ENCODE measurements at regions not wholly inside any gene's neighbourhood (a gene's known extent, or its start where the extent isn't known, plus 50 kb on each side); places are given as distances from the start of the nearest gene placed in this dataset.

- 95% methylated on average over 5 of the region's 7 CpGs for WGBS (ENCODE audit: insufficient coverage)
- Histone ChIP-seq H3K36me3 (ENCODE audit: control insufficient read depth in 4 of 4, insufficient read depth in 4 of 4, low read length in 3 of 4) (peaks cover 0 to 4% (median 0%) of the 10 kb centered on the region in 4 experiments), H3K27me3 (replicated peaks in 2 of 5; ENCODE audit: control insufficient read depth in 4 of 5, insufficient read depth in 5 of 5, low read length in 4 of 5) (no peaks in the 10 kb centered on the region), H3K4me3 (ENCODE audit: control insufficient read depth in 1 of 7, extremely low read depth in 1 of 7, insufficient read depth in 4 of 7, low read depth in 2 of 7, low read length in 6 of 7) (no peak overlapping the region), H3K4me1 (ENCODE audit: control extremely low read depth in 1 of 4, control insufficient read depth in 4 of 4, insufficient read depth in 4 of 4, low read length in 3 of 4) (no peaks in the 10 kb centered on the region), H3K27ac (ENCODE audit: insufficient read depth in 1 of 2, low read depth in 1 of 2, low read length in 2 of 2, poor library complexity in 1 of 2, severe bottlenecking in 2 of 2) (no peak overlapping the region), H3K9me3 (ENCODE audit: control extremely low read depth in 1 of 5, control insufficient read depth in 4 of 5, insufficient read depth in 2 of 5, low read depth in 1 of 5, low read length in 4 of 5) (no peaks in the 10 kb centered on the region)
- CTCF ChIA-PET, result no interaction called here
- DNase-seq, result no peak
- POLR2A ChIA-PET, result no interaction called here
These were observed 197.6 kb downstream of the PRL start for GRCh38 chr6:22099231-22099630.

GRCh38 chr6:22099923-22100322 lies 196.9 kb downstream of the PRL start:
- Histone ChIP-seq H3K9me3 (ENCODE audit: control extremely low read depth in 1 of 5, control insufficient read depth in 4 of 5, insufficient read depth in 2 of 5, low read depth in 1 of 5, low read length in 4 of 5) (no peaks in the 10 kb centered on the region), H3K27me3 (replicated peaks in 2 of 5; ENCODE audit: control insufficient read depth in 4 of 5, insufficient read depth in 5 of 5, low read length in 4 of 5) (no peaks in the 10 kb centered on the region), H3K27ac (ENCODE audit: insufficient read depth in 1 of 2, low read depth in 1 of 2, low read length in 2 of 2, poor library complexity in 1 of 2, severe bottlenecking in 2 of 2) (no peak overlapping the region), H3K4me3 (ENCODE audit: control insufficient read depth in 1 of 7, extremely low read depth in 1 of 7, insufficient read depth in 4 of 7, low read depth in 2 of 7, low read length in 6 of 7) (no peak overlapping the region), H3K4me1 (ENCODE audit: control extremely low read depth in 1 of 4, control insufficient read depth in 4 of 4, insufficient read depth in 4 of 4, low read length in 3 of 4) (no peaks in the 10 kb centered on the region), H3K36me3 (ENCODE audit: control insufficient read depth in 4 of 4, insufficient read depth in 4 of 4, low read length in 3 of 4) (peaks cover 0 to 3% (median 0%) of the 10 kb centered on the region in 4 experiments)
- no peak for DNase-seq
- WGBS (ENCODE audit: insufficient coverage), result 100% methylated on average over 4 of the region's 5 CpGs
- CTCF ChIA-PET, result no interaction called here
- POLR2A ChIA-PET, result no interaction called here

- no peaks in the 10 kb centered on the region for H3K36me3 ChIP-seq (ENCODE audit: control insufficient read depth in 4 of 4, insufficient read depth in 4 of 4, low read length in 3 of 4)
- H3K27me3 ChIP-seq (replicated peaks in 2 of 5; ENCODE audit: control insufficient read depth in 4 of 5, insufficient read depth in 5 of 5, low read length in 4 of 5), result no peaks in the 10 kb centered on the region
- H3K9me3 ChIP-seq (ENCODE audit: control extremely low read depth in 1 of 5, control insufficient read depth in 4 of 5, insufficient read depth in 2 of 5, low read depth in 1 of 5, low read length in 4 of 5), result no peaks in the 10 kb centered on the region
- H3K4me1 ChIP-seq (ENCODE audit: control extremely low read depth in 1 of 4, control insufficient read depth in 4 of 4, insufficient read depth in 4 of 4, low read length in 3 of 4), result no peaks in the 10 kb centered on the region
- no peak overlapping the region for H3K27ac ChIP-seq (ENCODE audit: insufficient read depth in 1 of 2, low read depth in 1 of 2, low read length in 2 of 2, poor library complexity in 1 of 2, severe bottlenecking in 2 of 2)
- DNase-seq, result no peak
- H3K4me3 ChIP-seq (ENCODE audit: control insufficient read depth in 1 of 7, extremely low read depth in 1 of 7, insufficient read depth in 4 of 7, low read depth in 2 of 7, low read length in 6 of 7), result no peak overlapping the region
- ChIA-PET CTCF (no interaction called here), POLR2A (no interaction called here)
- WGBS (ENCODE audit: insufficient coverage), result 86% methylated on average over 1 of the region's 3 CpGs
These were observed 195.7 kb downstream of the PRL start for GRCh38 chr6:22101163-22101562.

- Histone ChIP-seq H3K36me3 (ENCODE audit: control insufficient read depth in 4 of 4, insufficient read depth in 4 of 4, low read length in 3 of 4) (no peaks in the 10 kb centered on the region), H3K9me3 (ENCODE audit: control extremely low read depth in 1 of 5, control insufficient read depth in 4 of 5, insufficient read depth in 2 of 5, low read depth in 1 of 5, low read length in 4 of 5) (no peaks in the 10 kb centered on the region), H3K27ac (ENCODE audit: insufficient read depth in 1 of 2, low read depth in 1 of 2, low read length in 2 of 2, poor library complexity in 1 of 2, severe bottlenecking in 2 of 2) (no peak overlapping the region), H3K4me1 (ENCODE audit: control extremely low read depth in 1 of 4, control insufficient read depth in 4 of 4, insufficient read depth in 4 of 4, low read length in 3 of 4) (no peaks in the 10 kb centered on the region), H3K4me3 (ENCODE audit: control insufficient read depth in 1 of 7, extremely low read depth in 1 of 7, insufficient read depth in 4 of 7, low read depth in 2 of 7, low read length in 6 of 7) (no peak overlapping the region), H3K27me3 (replicated peaks in 2 of 5; ENCODE audit: control insufficient read depth in 4 of 5, insufficient read depth in 5 of 5, low read length in 4 of 5) (no peaks in the 10 kb centered on the region)
- POLR2A ChIA-PET, result no interaction called here
- WGBS (ENCODE audit: insufficient coverage), result 100% methylated on average over 1 of the region's 3 CpGs
- DNase-seq, result no peak
- CTCF ChIA-PET, result no interaction called here
These were observed 194.2 kb downstream of the PRL start for GRCh38 chr6:22102671-22103070.

GRCh38 chr6:22106451-22106850 lies 190.4 kb downstream of the PRL start:
- Histone ChIP-seq H3K4me3 (ENCODE audit: control insufficient read depth in 1 of 7, extremely low read depth in 1 of 7, insufficient read depth in 4 of 7, low read depth in 2 of 7, low read length in 6 of 7) (no peak overlapping the region), H3K27ac (ENCODE audit: insufficient read depth in 1 of 2, low read depth in 1 of 2, low read length in 2 of 2, poor library complexity in 1 of 2, severe bottlenecking in 2 of 2) (no peak overlapping the region), H3K27me3 (replicated peaks in 2 of 5; ENCODE audit: control insufficient read depth in 4 of 5, insufficient read depth in 5 of 5, low read length in 4 of 5) (no peaks in the 10 kb centered on the region), H3K9me3 (ENCODE audit: control extremely low read depth in 1 of 5, control insufficient read depth in 4 of 5, insufficient read depth in 2 of 5, low read depth in 1 of 5, low read length in 4 of 5) (no peaks in the 10 kb centered on the region), H3K4me1 (ENCODE audit: control extremely low read depth in 1 of 4, control insufficient read depth in 4 of 4, insufficient read depth in 4 of 4, low read length in 3 of 4) (no peaks in the 10 kb centered on the region), H3K36me3 (ENCODE audit: control insufficient read depth in 4 of 4, insufficient read depth in 4 of 4, low read length in 3 of 4) (peaks cover 0 to 12% (median 3%) of the 10 kb centered on the region in 4 experiments)
- WGBS (ENCODE audit: insufficient coverage), result 50% methylated on average over 1 of the region's 5 CpGs
- CTCF ChIA-PET, result interaction anchor here (2.1 kb wide), 1 partner anchor 11 kb away, joined by 5 read pairs; no protein-coding TSS in a partner anchor
- POLR2A ChIA-PET, result no interaction called here
- DNase-seq, result no peak

- no peak for DNase-seq
- no peaks in the 10 kb centered on the region for H3K9me3 ChIP-seq (ENCODE audit: control extremely low read depth in 1 of 5, control insufficient read depth in 4 of 5, insufficient read depth in 2 of 5, low read depth in 1 of 5, low read length in 4 of 5)
- WGBS (ENCODE audit: insufficient coverage), result no CpG with 5 or more reads among the region's 3 CpGs
- H3K4me1 ChIP-seq (ENCODE audit: control extremely low read depth in 1 of 4, control insufficient read depth in 4 of 4, insufficient read depth in 4 of 4, low read length in 3 of 4), result no peaks in the 10 kb centered on the region
- peaks cover 0 to 15% (median 3%) of the 10 kb centered on the region in 4 experiments for H3K36me3 ChIP-seq (ENCODE audit: control insufficient read depth in 4 of 4, insufficient read depth in 4 of 4, low read length in 3 of 4)
- H3K4me3 ChIP-seq (ENCODE audit: control insufficient read depth in 1 of 7, extremely low read depth in 1 of 7, insufficient read depth in 4 of 7, low read depth in 2 of 7, low read length in 6 of 7), result no peak overlapping the region
- no peaks in the 10 kb centered on the region for H3K27me3 ChIP-seq (replicated peaks in 2 of 5; ENCODE audit: control insufficient read depth in 4 of 5, insufficient read depth in 5 of 5, low read length in 4 of 5)
- ChIA-PET POLR2A (no interaction called here), CTCF (no interaction called here)
- H3K27ac ChIP-seq (ENCODE audit: insufficient read depth in 1 of 2, low read depth in 1 of 2, low read length in 2 of 2, poor library complexity in 1 of 2, severe bottlenecking in 2 of 2), result no peak overlapping the region
These were observed 189.9 kb downstream of the PRL start for GRCh38 chr6:22106961-22107360.

- 77% methylated on average over 5 of the region's 7 CpGs for WGBS (ENCODE audit: insufficient coverage)
- peak in 1 of 3 donors; percentile 6 for DNase-seq
- ChIA-PET POLR2A (no interaction called here), CTCF (no interaction called here)
- H3K36me3 ChIP-seq (ENCODE audit: control insufficient read depth in 4 of 4, insufficient read depth in 4 of 4, low read length in 3 of 4), result peaks cover 0 to 19% (median 3%) of the 10 kb centered on the region in 4 experiments
- no peaks in the 10 kb centered on the region for H3K9me3 ChIP-seq (ENCODE audit: control extremely low read depth in 1 of 5, control insufficient read depth in 4 of 5, insufficient read depth in 2 of 5, low read depth in 1 of 5, low read length in 4 of 5)
- H3K4me1 ChIP-seq (ENCODE audit: control extremely low read depth in 1 of 4, control insufficient read depth in 4 of 4, insufficient read depth in 4 of 4, low read length in 3 of 4), result no peaks in the 10 kb centered on the region
- no peaks in the 10 kb centered on the region for H3K27me3 ChIP-seq (replicated peaks in 2 of 5; ENCODE audit: control insufficient read depth in 4 of 5, insufficient read depth in 5 of 5, low read length in 4 of 5)
- no peak overlapping the region for H3K27ac ChIP-seq (ENCODE audit: insufficient read depth in 1 of 2, low read depth in 1 of 2, low read length in 2 of 2, poor library complexity in 1 of 2, severe bottlenecking in 2 of 2)
- no peak overlapping the region for H3K4me3 ChIP-seq (ENCODE audit: control insufficient read depth in 1 of 7, extremely low read depth in 1 of 7, insufficient read depth in 4 of 7, low read depth in 2 of 7, low read length in 6 of 7)
These were observed 188.6 kb downstream of the PRL start for GRCh38 chr6:22108199-22108598.
